ENCODE measurements at regions not wholly inside any gene's neighbourhood (a gene's known extent, or its start where the extent isn't known, plus 50 kb on each side); places are given as distances from the start of the nearest gene placed in this dataset.

DNA sequence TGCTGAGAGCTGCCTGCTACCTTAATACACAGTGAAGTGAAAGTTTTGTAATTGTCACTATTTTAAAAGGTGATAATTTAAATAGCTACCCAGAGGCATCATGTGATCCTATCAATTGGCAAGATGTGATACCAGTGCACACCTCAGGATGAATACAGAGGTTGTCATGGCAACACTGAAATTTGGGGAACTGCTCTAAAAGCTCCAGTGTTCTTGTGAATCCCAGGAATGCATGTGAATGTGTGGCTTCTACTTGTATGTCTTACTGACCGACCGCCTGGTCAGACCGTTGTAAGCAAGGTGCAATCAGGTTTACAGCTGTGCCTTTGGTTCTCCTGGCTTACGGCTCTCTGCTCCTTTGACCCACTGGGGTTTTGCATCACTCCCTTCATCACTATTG, 146.3 kb upstream of the GJE1 start:
- TF ChIP-seq, protein P1, sequence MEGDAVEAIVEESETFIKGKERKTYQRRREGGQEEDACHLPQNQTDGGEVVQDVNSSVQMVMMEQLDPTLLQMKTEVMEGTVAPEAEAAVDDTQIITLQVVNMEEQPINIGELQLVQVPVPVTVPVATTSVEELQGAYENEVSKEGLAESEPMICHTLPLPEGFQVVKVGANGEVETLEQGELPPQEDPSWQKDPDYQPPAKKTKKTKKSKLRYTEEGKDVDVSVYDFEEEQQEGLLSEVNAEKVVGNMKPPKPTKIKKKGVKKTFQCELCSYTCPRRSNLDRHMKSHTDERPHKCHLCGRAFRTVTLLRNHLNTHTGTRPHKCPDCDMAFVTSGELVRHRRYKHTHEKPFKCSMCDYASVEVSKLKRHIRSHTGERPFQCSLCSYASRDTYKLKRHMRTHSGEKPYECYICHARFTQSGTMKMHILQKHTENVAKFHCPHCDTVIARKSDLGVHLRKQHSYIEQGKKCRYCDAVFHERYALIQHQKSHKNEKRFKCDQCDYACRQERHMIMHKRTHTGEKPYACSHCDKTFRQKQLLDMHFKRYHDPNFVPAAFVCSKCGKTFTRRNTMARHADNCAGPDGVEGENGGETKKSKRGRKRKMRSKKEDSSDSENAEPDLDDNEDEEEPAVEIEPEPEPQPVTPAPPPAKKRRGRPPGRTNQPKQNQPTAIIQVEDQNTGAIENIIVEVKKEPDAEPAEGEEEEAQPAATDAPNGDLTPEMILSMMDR (IDR thresholded peaks at IDR 0.05) = no peak
- no peak for TF ChIP-seq POLR2A (IDR thresholded peaks at IDR 0.05)

All from Peyer's patch (tissue), 4 donors.